ENCODE measurements at regions not wholly inside any gene's neighbourhood (a gene's known extent, or its start where the extent isn't known, plus 50 kb on each side); places are given as distances from the start of the nearest gene placed in this dataset.

DNA sequence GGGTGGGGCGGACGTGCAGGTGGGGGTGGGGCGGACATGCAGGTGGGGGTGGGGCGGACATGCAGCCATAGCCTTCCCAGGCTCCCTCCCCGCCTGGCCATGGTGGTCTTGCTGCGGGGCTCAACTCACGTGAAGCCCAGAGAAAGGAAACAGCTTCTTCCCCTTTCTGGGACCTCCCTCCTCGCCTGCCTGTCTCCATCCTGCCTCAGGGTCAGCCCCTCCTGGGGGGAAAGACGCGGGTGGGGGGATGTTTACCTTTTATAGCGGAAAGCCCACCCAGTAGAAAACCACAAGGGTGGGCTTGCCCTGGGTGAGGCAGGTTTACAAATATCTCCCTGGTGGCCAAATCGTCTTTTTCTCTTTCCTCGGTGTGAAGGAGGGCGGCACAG is 520.0 kb downstream of the GLRX3 start:
- H3K36me3 ChIP-seq, result no peaks in the 10 kb centered on the region
- no peaks in the 10 kb centered on the region for H3K9me3 ChIP-seq
- peaks cover 0 to 6% of the 10 kb centered on the region in 2 donors for H3K27me3 ChIP-seq
- H3K27ac ChIP-seq, result no peak overlapping the region
- H3K4me3 ChIP-seq, result no peak overlapping the region
- no peak for DNase-seq (ENCODE audit: low spot score in 2 of 2)
- H3K4me1 ChIP-seq, result no peaks in the 10 kb centered on the region
- TF ChIP-seq POLR2A (IDR thresholded peaks at IDR 0.05) (no peak), POLR2AphosphoS5 (IDR thresholded peaks at IDR 0.05) (no peak)
- TF ChIP-seq, protein P1, sequence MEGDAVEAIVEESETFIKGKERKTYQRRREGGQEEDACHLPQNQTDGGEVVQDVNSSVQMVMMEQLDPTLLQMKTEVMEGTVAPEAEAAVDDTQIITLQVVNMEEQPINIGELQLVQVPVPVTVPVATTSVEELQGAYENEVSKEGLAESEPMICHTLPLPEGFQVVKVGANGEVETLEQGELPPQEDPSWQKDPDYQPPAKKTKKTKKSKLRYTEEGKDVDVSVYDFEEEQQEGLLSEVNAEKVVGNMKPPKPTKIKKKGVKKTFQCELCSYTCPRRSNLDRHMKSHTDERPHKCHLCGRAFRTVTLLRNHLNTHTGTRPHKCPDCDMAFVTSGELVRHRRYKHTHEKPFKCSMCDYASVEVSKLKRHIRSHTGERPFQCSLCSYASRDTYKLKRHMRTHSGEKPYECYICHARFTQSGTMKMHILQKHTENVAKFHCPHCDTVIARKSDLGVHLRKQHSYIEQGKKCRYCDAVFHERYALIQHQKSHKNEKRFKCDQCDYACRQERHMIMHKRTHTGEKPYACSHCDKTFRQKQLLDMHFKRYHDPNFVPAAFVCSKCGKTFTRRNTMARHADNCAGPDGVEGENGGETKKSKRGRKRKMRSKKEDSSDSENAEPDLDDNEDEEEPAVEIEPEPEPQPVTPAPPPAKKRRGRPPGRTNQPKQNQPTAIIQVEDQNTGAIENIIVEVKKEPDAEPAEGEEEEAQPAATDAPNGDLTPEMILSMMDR (IDR thresholded peaks at IDR 0.05), result no peak
- intact Hi-C loops (cut with DNase I; ENCODE audit: low total_unique reads), result no loop called here

DNA sequence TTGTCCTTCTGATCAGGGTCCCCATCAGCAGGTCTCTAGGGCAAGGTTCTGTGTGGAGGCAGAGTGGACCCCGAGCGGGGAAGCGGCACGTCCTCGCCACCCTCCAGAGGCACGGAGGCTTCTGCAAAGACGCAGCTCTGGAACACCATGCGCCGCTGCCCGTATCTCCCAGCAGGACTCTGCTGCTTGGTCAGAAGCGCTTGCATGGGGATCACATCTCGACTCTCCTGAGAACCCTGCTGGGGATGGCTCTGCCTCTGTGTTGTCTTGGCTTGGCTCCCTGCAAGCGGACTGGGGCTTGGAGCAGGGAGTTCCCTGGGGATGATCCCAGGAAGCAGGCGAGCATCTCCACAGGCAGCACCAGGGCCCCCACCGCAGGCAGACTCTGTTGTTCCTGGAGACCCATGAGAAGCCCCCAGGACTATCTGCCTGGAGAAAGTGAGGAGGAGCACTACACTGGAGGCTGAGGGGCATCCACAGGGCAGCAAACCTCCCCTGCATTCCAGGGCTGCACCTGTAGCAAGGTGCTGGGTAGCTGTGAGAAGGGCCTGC is 520.5 kb downstream of the GLRX3 start:
- H3K4me1 ChIP-seq, result no peaks in the 10 kb centered on the region
- no peak for DNase-seq (ENCODE audit: low spot score in 2 of 2)
- TF ChIP-seq, protein P1 (IDR thresholded peaks at IDR 0.05), result no peak
- TF ChIP-seq POLR2AphosphoS5 (IDR thresholded peaks at IDR 0.05) (no peak), POLR2A (IDR thresholded peaks at IDR 0.05) (no peak)
- H3K9me3 ChIP-seq, result no peaks in the 10 kb centered on the region
- H3K4me3 ChIP-seq, result no peak overlapping the region
- intact Hi-C loops (cut with DNase I; ENCODE audit: low total_unique reads), result no loop called here
- no peaks in the 10 kb centered on the region for H3K36me3 ChIP-seq
- H3K27me3 ChIP-seq, result peaks cover 0 to 6% of the 10 kb centered on the region in 2 donors
- H3K27ac ChIP-seq, result no peak overlapping the region

DNA sequence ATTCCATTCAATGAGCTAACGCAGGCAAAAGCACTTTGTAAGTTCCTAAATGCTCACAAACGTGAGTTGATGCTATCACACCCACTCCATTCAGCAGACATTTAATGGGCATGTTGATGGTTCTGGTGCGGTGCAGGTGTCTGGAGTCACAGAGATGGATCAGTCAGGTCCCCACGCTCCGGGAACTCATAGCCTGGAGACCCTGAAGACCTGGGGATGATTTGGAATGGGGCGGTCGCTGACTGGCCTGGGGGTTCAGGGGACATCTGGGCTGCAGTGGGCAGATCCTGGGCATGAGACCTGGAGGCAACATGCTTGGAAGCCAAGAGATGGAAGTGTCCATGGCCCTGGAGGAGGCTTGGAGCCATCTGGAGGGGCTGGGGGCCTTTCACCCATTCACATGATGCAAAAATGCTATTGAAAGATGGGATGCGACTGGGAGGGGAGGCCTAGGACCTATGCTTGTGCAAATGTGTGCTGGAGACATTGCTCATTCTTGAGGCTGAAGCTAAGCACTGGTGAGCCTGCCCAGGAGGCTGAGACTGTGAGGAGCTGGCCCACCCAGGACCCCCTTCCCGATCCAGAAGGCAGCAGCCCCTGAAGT is 522.6 kb downstream of the GLRX3 start:
- DNase-seq (ENCODE audit: low spot score in 2 of 2), result no peak
- Histone ChIP-seq H3K36me3 (no peaks in the 10 kb centered on the region), H3K9me3 (no peaks in the 10 kb centered on the region), H3K27ac (no peak overlapping the region), H3K27me3 (peaks cover 0 to 6% of the 10 kb centered on the region in 2 donors), H3K4me3 (no peak overlapping the region), H3K4me1 (no peaks in the 10 kb centered on the region)
- TF ChIP-seq, protein P1 (IDR thresholded peaks at IDR 0.05), result no peak
- no peak for TF ChIP-seq POLR2AphosphoS5 (IDR thresholded peaks at IDR 0.05)
- no peak for TF ChIP-seq POLR2A (IDR thresholded peaks at IDR 0.05)
- intact Hi-C loops (cut with DNase I; ENCODE audit: low total_unique reads), result no loop called here

DNA sequence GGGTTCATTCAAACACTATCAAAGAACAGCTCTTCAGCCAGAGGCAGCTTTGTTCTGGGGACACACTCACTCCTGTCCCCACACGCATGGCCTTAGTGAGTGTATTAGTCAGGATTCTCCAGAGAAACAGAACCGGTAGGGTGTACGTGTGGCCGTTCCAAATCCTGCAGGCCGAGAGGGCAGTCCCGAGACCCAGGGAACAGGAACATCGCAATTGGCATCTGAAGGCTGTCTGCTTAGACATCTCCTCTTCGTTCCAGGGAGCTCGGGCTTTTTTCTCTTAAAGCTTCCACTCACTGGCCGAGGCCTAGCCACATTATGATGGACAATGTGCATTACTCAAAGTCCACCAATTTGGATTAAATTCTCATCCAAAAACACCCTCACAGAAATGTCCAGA is 523.3 kb downstream of the GLRX3 start:
- no peak overlapping the region for H3K4me3 ChIP-seq
- intact Hi-C loops (cut with DNase I; ENCODE audit: low total_unique reads), result no loop called here
- DNase-seq (ENCODE audit: low spot score in 2 of 2), result no peak
- no peaks in the 10 kb centered on the region for H3K9me3 ChIP-seq
- no peak overlapping the region for H3K27ac ChIP-seq
- no peaks in the 10 kb centered on the region for H3K4me1 ChIP-seq
- no peaks in the 10 kb centered on the region for H3K36me3 ChIP-seq
- peaks cover 0 to 6% of the 10 kb centered on the region in 2 donors for H3K27me3 ChIP-seq
- TF ChIP-seq, protein P1 (IDR thresholded peaks at IDR 0.05), result no peak
- TF ChIP-seq POLR2A (IDR thresholded peaks at IDR 0.05) (no peak), POLR2AphosphoS5 (IDR thresholded peaks at IDR 0.05) (no peak)

DNA sequence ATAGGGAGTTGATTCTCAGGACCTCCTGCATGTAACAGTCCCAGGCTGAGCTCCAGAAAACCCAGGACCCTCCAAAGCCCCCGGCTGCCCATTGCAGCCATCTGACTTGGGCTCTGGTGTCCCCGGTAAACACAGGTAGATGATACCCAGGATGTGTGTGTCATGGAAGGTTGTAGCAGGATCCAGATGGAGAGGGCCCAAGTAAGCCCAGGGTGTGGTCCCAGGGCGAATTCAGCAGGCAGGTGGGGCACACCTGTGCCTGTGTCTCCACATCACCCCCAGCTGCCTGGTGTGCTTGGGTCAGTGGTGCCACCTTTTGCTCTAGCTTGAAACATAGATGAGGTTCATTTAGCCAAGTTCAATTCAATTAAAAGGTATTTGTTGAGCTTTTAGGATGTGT is 524.1 kb downstream of the GLRX3 start:
- H3K9me3 ChIP-seq, result no peaks in the 10 kb centered on the region
- TF ChIP-seq POLR2AphosphoS5 (IDR thresholded peaks at IDR 0.05), result no peak
- TF ChIP-seq, protein P1 (IDR thresholded peaks at IDR 0.05), result no peak
- TF ChIP-seq POLR2A (IDR thresholded peaks at IDR 0.05), result no peak
- intact Hi-C loops (cut with DNase I; ENCODE audit: low total_unique reads), result no loop called here
- H3K27me3 ChIP-seq, result peaks cover 0 to 6% of the 10 kb centered on the region in 2 donors
- DNase-seq (ENCODE audit: low spot score in 2 of 2), result no peak
- H3K36me3 ChIP-seq, result no peaks in the 10 kb centered on the region
- H3K27ac ChIP-seq, result no peak overlapping the region
- H3K4me1 ChIP-seq, result no peaks in the 10 kb centered on the region
- no peak overlapping the region for H3K4me3 ChIP-seq
